Astrocyte (in vitro differentiated cells and primary cell): ENCODE measurements at regions not wholly inside any gene's neighbourhood (a gene's known extent, or its start where the extent isn't known, plus 50 kb on each side); places are given as distances from the start of the nearest gene placed in this dataset.

Source experiments
- DNase-seq: peaks from one replicate; pipeline ENCODE4 v3.0.0-alpha.2; 2010; ENCODE audit warnings: low read depth
- FAIRE-seq: peaks from 2 replicates; lab custom pipeline; 2011; peaks lifted over from hg19 to GRCh38; lab: Jason Lieb, UNC
- H2AFZ ChIP-seq: 2 replicates; pipeline ENCODE4 v1.6.0; 2012; ENCODE audit warnings: low read depth, low read length, inconsistent platforms
- H3K27ac ChIP-seq: 2 replicates; pipeline ENCODE4 v1.5.1; 2011; ENCODE audit warnings: low read depth, low read length, inconsistent platforms
- H3K27me3 ChIP-seq: 2 replicates; pipeline ENCODE4 v1.6.0; 2011; ENCODE audit warnings: low read length, inconsistent platforms; ENCODE audit not compliant: insufficient read depth
- H3K36me3 ChIP-seq: 2 replicates; pipeline ENCODE4 v1.5.1; 2011; ENCODE audit warnings: low read length, inconsistent platforms; ENCODE audit not compliant: insufficient read depth
- H3K4me1 ChIP-seq: 2 replicates; pipeline ENCODE4 v1.5.1; 2011; ENCODE audit warnings: low read length, inconsistent platforms; ENCODE audit not compliant: insufficient read depth
- H3K4me2 ChIP-seq: 2 replicates; pipeline ENCODE4 v1.6.0; 2012; ENCODE audit warnings: low read length, inconsistent platforms
- H3K4me3 ChIP-seq: 2 replicates; pipeline ENCODE4 v1.5.1; 2011; ENCODE audit warnings: low read depth, mild to moderate bottlenecking, low read length, inconsistent platforms; ENCODE audit not compliant: insufficient read depth
- H3K79me2 ChIP-seq: 2 replicates; pipeline ENCODE4 v1.6.0; 2012; ENCODE audit warnings: mild to moderate bottlenecking, low read length, inconsistent platforms; ENCODE audit not compliant: insufficient read depth
- H3K9ac ChIP-seq: 2 replicates; pipeline ENCODE4 v1.6.0; 2012; ENCODE audit warnings: mild to moderate bottlenecking, low read length, inconsistent platforms
- H3K9me3 ChIP-seq: 2 replicates; pipeline ENCODE4 v1.5.1; 2012; ENCODE audit warnings: low read depth, mild to moderate bottlenecking, low read length, inconsistent platforms; ENCODE audit not compliant: insufficient read depth
- H4K20me1 ChIP-seq: 2 replicates; pipeline ENCODE4 v1.6.0; 2012; ENCODE audit warnings: low read length, inconsistent platforms; ENCODE audit not compliant: insufficient read depth
- H3K27ac Mint-ChIP-seq: one replicate; pipeline ENCODE4 v1.8.0; 2021; ENCODE audit warnings: mild to moderate bottlenecking, mixed read lengths; ENCODE audit not compliant: unreplicated experiment
- H3K27me3 Mint-ChIP-seq: one replicate; pipeline ENCODE4 v1.8.0; 2021; ENCODE audit warnings: low read depth, mixed read lengths; ENCODE audit not compliant: unreplicated experiment
- H3K36me3 Mint-ChIP-seq: one replicate; pipeline ENCODE4 v1.8.0; 2021; ENCODE audit warnings: low read depth, mixed read lengths; ENCODE audit not compliant: unreplicated experiment
- H3K4me1 Mint-ChIP-seq: one replicate; pipeline ENCODE4 v1.8.0; 2021; ENCODE audit warnings: low read depth, mixed read lengths; ENCODE audit not compliant: unreplicated experiment
- H3K4me3 Mint-ChIP-seq: one replicate; pipeline ENCODE4 v1.8.0; 2021; ENCODE audit warnings: mild to moderate bottlenecking, moderate library complexity, mixed read lengths; ENCODE audit not compliant: unreplicated experiment
- H3K9me3 Mint-ChIP-seq: one replicate; pipeline ENCODE4 v1.8.0; 2021; ENCODE audit warnings: mild to moderate bottlenecking, mixed read lengths; ENCODE audit not compliant: unreplicated experiment
- CTCF ChIP-seq: IDR thresholded peaks from 2 replicates; pipeline ENCODE4 v1.5.1; 2011; ENCODE audit warnings: low read depth, mild to moderate bottlenecking, inconsistent platforms, low read length, moderate library complexity; ENCODE audit not compliant: insufficient read depth
- EZH2 ChIP-seq: IDR thresholded peaks from 2 replicates; pipeline ENCODE4 v1.6.1; 2012; ENCODE audit warnings: mild to moderate bottlenecking, low read length, inconsistent platforms; ENCODE audit not compliant: insufficient read depth

- Mint-ChIP-seq H3K27ac (no peak overlapping the region), H3K27me3 (no peaks in the 10 kb centered on the region), H3K4me1 (no peaks in the 10 kb centered on the region), H3K4me3 (no peak overlapping the region), H3K36me3 (no peaks in the 10 kb centered on the region), H3K9me3 (no peaks in the 10 kb centered on the region)
- no peak overlapping the region for H3K27ac ChIP-seq
- H3K9me3 ChIP-seq = no peaks in the 10 kb centered on the region
- H3K4me1 ChIP-seq = no peaks in the 10 kb centered on the region
- no peak overlapping the region for H3K4me2 ChIP-seq
- TF ChIP-seq CTCF = no peak
- no peaks in the 10 kb centered on the region for H3K79me2 ChIP-seq
- H4K20me1 ChIP-seq = no peaks in the 10 kb centered on the region
- H2AFZ ChIP-seq = no peak overlapping the region
- H3K36me3 ChIP-seq = no peaks in the 10 kb centered on the region
- no peak overlapping the region for H3K4me3 ChIP-seq
- H3K27me3 ChIP-seq = no peaks in the 10 kb centered on the region
- no peak overlapping the region for H3K9ac ChIP-seq
- no peak for FAIRE-seq
- DNase-seq = peak; percentile 15
Observed at GRCh38 chr10:28201410-28202400, 101.2 kb downstream of the MPP7 start.

GRCh38 chr10:28200775-28201174 is 102.1 kb downstream of the MPP7 start:
- no peaks in the 10 kb centered on the region for H3K36me3 Mint-ChIP-seq
- no peak overlapping the region for H3K27ac ChIP-seq
- H4K20me1 ChIP-seq = no peaks in the 10 kb centered on the region
- FAIRE-seq (no peak), DNase-seq (no peak)
- no peak overlapping the region for H3K9ac ChIP-seq
- TF ChIP-seq CTCF = no peak
- no peak for TF ChIP-seq EZH2
- no peak overlapping the region for H3K27ac Mint-ChIP-seq
- H3K4me3 ChIP-seq = no peak overlapping the region
- H3K9me3 Mint-ChIP-seq = no peaks in the 10 kb centered on the region
- no peak overlapping the region for H3K4me3 Mint-ChIP-seq
- H3K4me1 ChIP-seq = no peaks in the 10 kb centered on the region
- H3K9me3 ChIP-seq = no peaks in the 10 kb centered on the region
- no peaks in the 10 kb centered on the region for H3K27me3 Mint-ChIP-seq
- no peak overlapping the region for H2AFZ ChIP-seq
- no peaks in the 10 kb centered on the region for H3K4me1 Mint-ChIP-seq
- H3K36me3 ChIP-seq = no peaks in the 10 kb centered on the region
- H3K79me2 ChIP-seq = no peaks in the 10 kb centered on the region
- no peak overlapping the region for H3K4me2 ChIP-seq
- no peaks in the 10 kb centered on the region for H3K27me3 ChIP-seq

- H3K36me3 ChIP-seq = no peaks in the 10 kb centered on the region
- H3K9me3 Mint-ChIP-seq = peaks cover 1% of the 10 kb centered on the region
- no peaks in the 10 kb centered on the region for H3K27me3 ChIP-seq
- H3K4me1 ChIP-seq = no peaks in the 10 kb centered on the region
- no peak overlapping the region for H3K27ac Mint-ChIP-seq
- H3K4me2 ChIP-seq = no peak overlapping the region
- FAIRE-seq (no peak), DNase-seq (no peak)
- no peak overlapping the region for H3K4me3 Mint-ChIP-seq
- no peaks in the 10 kb centered on the region for H3K4me1 Mint-ChIP-seq
- no peaks in the 10 kb centered on the region for H3K36me3 Mint-ChIP-seq
- no peaks in the 10 kb centered on the region for H3K27me3 Mint-ChIP-seq
- no peaks in the 10 kb centered on the region for H4K20me1 ChIP-seq
- H3K4me3 ChIP-seq = no peak overlapping the region
- H3K9ac ChIP-seq = no peak overlapping the region
- TF ChIP-seq CTCF (no peak), EZH2 (no peak)
- no peaks in the 10 kb centered on the region for H3K79me2 ChIP-seq
- no peak overlapping the region for H2AFZ ChIP-seq
- no peaks in the 10 kb centered on the region for H3K9me3 ChIP-seq
- no peak overlapping the region for H3K27ac ChIP-seq
Observed at GRCh38 chr10:28199941-28200340, 102.9 kb downstream of the MPP7 start.
